WERI-Rb-1 (cell line): ENCODE measurements at regions not wholly inside any gene's neighbourhood (a gene's known extent, or its start where the extent isn't known, plus 50 kb on each side); places are given as distances from the start of the nearest gene placed in this dataset.

Experiments
- DNase-seq: peaks from one replicate; pipeline ENCODE4 v3.0.0-alpha.2; 2020
- H3K27ac ChIP-seq: fragments of 250-450 bp; sonication (Bioruptor Pico); 2 replicates; pipeline ENCODE4 v1.5.1; 2020; ENCODE audit warnings: mild to moderate bottlenecking, moderate library complexity
- H3K27me3 ChIP-seq: fragments of 250-450 bp; sonication (Bioruptor Pico); 2 replicates; pipeline ENCODE4 v1.5.1; 2021; ENCODE audit warnings: mild to moderate bottlenecking, low read depth, moderate library complexity; ENCODE audit not compliant: insufficient read depth, severe bottlenecking
- H3K36me3 ChIP-seq: fragments of 250-450 bp; sonication (Bioruptor Pico); 2 replicates; pipeline ENCODE4 v1.5.1; 2020; ENCODE audit warnings: mild to moderate bottlenecking, moderate library complexity
- H3K4me3 ChIP-seq: 2 replicates; pipeline ENCODE4 v1.5.1; 2011; ENCODE audit warnings: low read depth, mild to moderate bottlenecking, control low read depth, low read length
- H3K9me3 ChIP-seq: fragments of 250-450 bp; sonication (Bioruptor Pico); 2 replicates; pipeline ENCODE4 v1.5.1; 2021; ENCODE audit warnings: mild to moderate bottlenecking, moderate library complexity; ENCODE audit not compliant: severe bottlenecking
- TF ChIP-seq, protein P1 (sequence below): IDR thresholded peaks from 2 replicates; pipeline ENCODE4 v1.5.1; 2011; ENCODE audit warnings: low read depth, mild to moderate bottlenecking, control low read depth, inconsistent platforms, low read length

DNA sequence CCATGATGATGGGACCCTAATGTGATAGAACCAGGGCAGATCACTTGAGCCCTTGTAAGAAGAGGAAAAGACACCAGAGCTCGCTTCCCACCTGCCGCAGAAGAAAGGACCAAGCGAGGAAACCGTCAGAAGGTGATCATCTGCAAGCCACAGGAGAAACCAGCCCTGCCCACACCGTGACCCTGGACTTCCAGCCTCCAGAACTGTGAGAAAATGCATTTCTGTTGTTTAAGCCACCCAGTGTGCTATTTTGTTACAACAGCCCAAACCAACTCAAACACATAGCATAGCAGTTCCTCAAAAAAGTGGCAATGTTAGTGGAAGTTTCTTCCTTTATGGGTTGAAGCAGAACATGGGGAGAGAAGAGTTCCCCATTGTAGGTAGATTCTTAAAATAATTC is 107.9 kb upstream of the BCL2L14 start:
- TF ChIP-seq, protein P1, sequence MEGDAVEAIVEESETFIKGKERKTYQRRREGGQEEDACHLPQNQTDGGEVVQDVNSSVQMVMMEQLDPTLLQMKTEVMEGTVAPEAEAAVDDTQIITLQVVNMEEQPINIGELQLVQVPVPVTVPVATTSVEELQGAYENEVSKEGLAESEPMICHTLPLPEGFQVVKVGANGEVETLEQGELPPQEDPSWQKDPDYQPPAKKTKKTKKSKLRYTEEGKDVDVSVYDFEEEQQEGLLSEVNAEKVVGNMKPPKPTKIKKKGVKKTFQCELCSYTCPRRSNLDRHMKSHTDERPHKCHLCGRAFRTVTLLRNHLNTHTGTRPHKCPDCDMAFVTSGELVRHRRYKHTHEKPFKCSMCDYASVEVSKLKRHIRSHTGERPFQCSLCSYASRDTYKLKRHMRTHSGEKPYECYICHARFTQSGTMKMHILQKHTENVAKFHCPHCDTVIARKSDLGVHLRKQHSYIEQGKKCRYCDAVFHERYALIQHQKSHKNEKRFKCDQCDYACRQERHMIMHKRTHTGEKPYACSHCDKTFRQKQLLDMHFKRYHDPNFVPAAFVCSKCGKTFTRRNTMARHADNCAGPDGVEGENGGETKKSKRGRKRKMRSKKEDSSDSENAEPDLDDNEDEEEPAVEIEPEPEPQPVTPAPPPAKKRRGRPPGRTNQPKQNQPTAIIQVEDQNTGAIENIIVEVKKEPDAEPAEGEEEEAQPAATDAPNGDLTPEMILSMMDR = no peak
- Histone ChIP-seq H3K27ac (no peak overlapping the region), H3K9me3 (no peaks in the 10 kb centered on the region), H3K4me3 (no peak overlapping the region), H3K27me3 (no peaks in the 10 kb centered on the region), H3K36me3 (no peaks in the 10 kb centered on the region)
- no peak for DNase-seq

GRCh38 chr12:11963841-11964471 is 106.8 kb upstream of the BCL2L14 start:
- no peak overlapping the region for H3K4me3 ChIP-seq
- no peak for DNase-seq
- H3K27me3 ChIP-seq = no peaks in the 10 kb centered on the region
- no peak overlapping the region for H3K27ac ChIP-seq
- H3K36me3 ChIP-seq = no peaks in the 10 kb centered on the region
- H3K9me3 ChIP-seq = no peaks in the 10 kb centered on the region
- TF ChIP-seq, protein P1 = no peak

DNA sequence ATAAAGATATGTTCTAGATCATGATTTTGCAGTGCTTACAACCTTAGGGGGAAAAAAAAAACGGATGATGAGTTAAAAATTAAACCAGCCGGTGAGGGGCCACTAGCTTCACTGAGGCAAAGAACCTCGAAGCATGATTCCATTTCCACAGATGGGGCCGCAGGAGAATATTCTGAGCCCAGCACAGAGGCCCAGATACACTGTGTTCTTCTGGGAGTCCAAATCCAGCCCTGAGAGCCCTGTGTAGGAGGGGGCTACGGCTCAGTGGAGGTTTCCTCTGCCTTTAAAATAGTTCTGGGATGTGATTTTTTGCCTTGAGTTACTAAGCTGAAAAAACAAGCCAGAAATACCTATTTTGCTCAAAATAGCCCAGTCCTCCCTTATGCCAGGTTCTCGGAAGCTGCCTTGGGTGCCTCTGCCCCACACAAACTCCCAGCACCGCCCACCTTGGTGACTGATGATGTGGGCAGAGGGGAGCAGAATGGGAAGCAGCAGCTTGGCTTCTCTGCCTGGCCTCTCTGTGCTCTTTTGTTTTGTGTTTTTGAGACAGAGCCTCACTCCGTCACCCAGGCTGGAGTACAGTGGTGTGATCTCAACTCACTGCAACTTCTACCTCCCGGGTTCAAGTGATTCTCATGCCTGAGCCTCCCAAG is 105.4 kb upstream of the BCL2L14 start:
- H3K27ac ChIP-seq = no peak overlapping the region
- no peaks in the 10 kb centered on the region for H3K36me3 ChIP-seq
- no peak overlapping the region for H3K4me3 ChIP-seq
- no peaks in the 10 kb centered on the region for H3K9me3 ChIP-seq
- no peaks in the 10 kb centered on the region for H3K27me3 ChIP-seq
- TF ChIP-seq, protein P1 = no peak
- DNase-seq = no peak

GRCh38 chr12:11967376-11968047 is 103.2 kb upstream of the BCL2L14 start:
- Histone ChIP-seq H3K9me3 (no peaks in the 10 kb centered on the region), H3K36me3 (no peaks in the 10 kb centered on the region), H3K27ac (no peak overlapping the region), H3K4me3 (no peak overlapping the region), H3K27me3 (no peaks in the 10 kb centered on the region)
- no peak for DNase-seq
- TF ChIP-seq, protein P1 = no peak

DNA sequence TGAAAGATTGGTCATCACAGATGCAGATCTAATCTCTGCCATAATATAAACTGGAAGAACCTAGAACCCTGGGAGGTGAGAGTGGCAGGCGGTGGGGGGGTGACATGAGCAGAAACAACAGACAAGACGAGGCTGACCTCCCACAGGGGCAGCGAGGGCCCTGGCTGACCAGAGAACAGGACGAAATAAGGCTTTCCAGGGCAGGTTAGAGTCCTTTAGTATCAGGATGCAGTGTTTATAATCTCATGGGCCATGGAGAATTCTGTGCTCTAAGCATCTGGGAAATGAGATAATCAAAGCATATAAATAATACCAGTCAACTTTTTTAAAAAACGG is 102.7 kb upstream of the BCL2L14 start:
- no peaks in the 10 kb centered on the region for H3K36me3 ChIP-seq
- H3K27me3 ChIP-seq = no peaks in the 10 kb centered on the region
- TF ChIP-seq, protein P1 = no peak
- no peak for DNase-seq
- no peak overlapping the region for H3K4me3 ChIP-seq
- H3K27ac ChIP-seq = no peak overlapping the region
- no peaks in the 10 kb centered on the region for H3K9me3 ChIP-seq
